HL-60 (cell line): ENCODE measurements at regions not wholly inside any gene's neighbourhood (a gene's known extent, or its start where the extent isn't known, plus 50 kb on each side); places are given as distances from the start of the nearest gene placed in this dataset.
A peak's percentile ranks its signal among the peaks of the same experiment; 100 is the strongest.
"Not testable (repeated sequence)": the region's sequence is repeated elsewhere in the genome, so short reads cannot be mapped to it uniquely, and the experiment has no call there.

Experiments
- DNase-seq, 2 experiments: peaks; one replicate each; pipeline ENCODE4 v3.0.0-alpha.2; 2010 to 2020; ENCODE audit warnings: low read depth in 1 of 2, low spot score in 1 of 2
- H3K27ac ChIP-seq: fragments of 250-450 bp; sonication (Bioruptor Pico); replicated peaks from 2 replicates; pipeline ENCODE4 v1.5.1; 2020; ENCODE audit warnings: mild to moderate bottlenecking, moderate library complexity
- H3K27me3 ChIP-seq: fragments of 250-450 bp; sonication (Bioruptor Pico); 2 replicates; pipeline ENCODE4 v1.5.1; 2021; ENCODE audit warnings: mild to moderate bottlenecking, moderate library complexity; ENCODE audit not compliant: insufficient read depth, poor library complexity, severe bottlenecking
- H3K4me3 ChIP-seq: replicated peaks from 2 replicates; pipeline ENCODE4 v1.5.1; 2011; ENCODE audit warnings: mild to moderate bottlenecking, control low read depth, low read length; ENCODE audit not compliant: insufficient read depth
- CTCF ChIP-seq: IDR thresholded peaks from one replicate; pipeline ENCODE4 v1.5.1; 2011; ENCODE audit warnings: low read length, control low read depth, inconsistent platforms; ENCODE audit not compliant: insufficient read depth
- GABPA ChIP-seq: IDR thresholded peaks from 2 replicates; pipeline ENCODE4 v1.6.1; 2012; ENCODE audit warnings: low read depth
- POLR2AphosphoS5 ChIP-seq: IDR thresholded peaks from 2 replicates; pipeline ENCODE4 v1.6.1; 2012; ENCODE audit warnings: low read depth
- REST ChIP-seq: IDR thresholded peaks from 2 replicates; pipeline ENCODE4 v1.6.1; 2012; ENCODE audit warnings: low read depth; ENCODE audit not compliant: insufficient replicate concordance
- SPI1 ChIP-seq: IDR thresholded peaks from 2 replicates; pipeline ENCODE4 v1.6.1; 2012; ENCODE audit warnings: low read depth, mild to moderate bottlenecking, borderline replicate concordance

DNA sequence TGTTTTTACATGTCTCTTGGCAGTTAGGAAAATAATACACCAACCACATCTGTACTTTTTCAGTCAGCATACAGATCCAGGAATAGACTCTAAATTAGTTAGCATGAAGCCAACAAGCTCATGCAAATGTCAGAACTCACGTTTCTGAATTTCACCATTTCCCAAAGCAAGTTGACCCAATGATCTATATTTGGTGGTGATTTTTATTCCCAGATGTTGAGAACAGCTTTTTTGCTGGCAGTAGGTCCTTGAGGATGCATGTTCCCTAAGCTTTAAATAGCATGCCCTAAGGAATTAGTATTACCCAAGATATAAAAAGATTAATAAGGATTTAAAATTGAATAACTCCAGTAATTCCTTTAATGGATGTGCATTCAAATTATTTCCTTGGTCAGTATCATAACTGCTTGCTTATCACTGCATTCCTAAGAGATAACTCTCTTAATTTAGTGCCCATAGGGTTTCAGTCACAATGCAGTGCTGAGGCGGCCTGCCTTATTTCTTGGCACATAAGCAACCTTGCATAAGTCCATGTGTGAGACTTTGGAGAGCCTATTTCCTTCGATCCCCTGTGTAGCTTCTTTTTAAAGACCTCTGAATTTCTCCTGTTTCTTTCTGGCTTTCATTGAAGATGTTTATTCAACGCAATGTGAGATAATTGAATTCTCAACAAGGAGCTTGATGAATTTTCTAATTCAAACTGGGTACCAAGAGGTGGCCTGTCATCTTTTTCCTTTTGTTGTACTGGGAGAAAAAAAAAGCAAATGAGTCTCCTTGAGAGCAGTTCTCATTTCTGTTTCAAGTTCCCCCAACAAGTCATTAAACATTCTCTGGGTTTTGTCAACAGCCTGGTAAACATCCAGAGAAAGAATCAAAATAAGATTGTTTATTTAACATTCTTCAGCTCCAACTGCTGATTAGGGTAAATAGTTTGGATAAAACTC, 135.3 kb upstream of the MEOX2 start:
- no peak for DNase-seq
- no peak overlapping the region for H3K4me3 ChIP-seq
- H3K27ac ChIP-seq = no peak overlapping the region
- H3K27me3 ChIP-seq = no peaks in the 10 kb centered on the region
- TF ChIP-seq SPI1 = no peak
- TF ChIP-seq GABPA = no peak

GRCh38 chr7:15820319-15820718, 133.8 kb upstream of the MEOX2 start:
- TF ChIP-seq POLR2AphosphoS5 (no peak), SPI1 (peak; percentile 15; the same call in 1 of the 2 replicates), CTCF (no peak), GABPA (no peak), REST (no peak)
- peak in 1 of 2 experiments; percentile 52 for DNase-seq
- Histone ChIP-seq H3K4me3 (no peak overlapping the region), H3K27ac (no peak overlapping the region), H3K27me3 (no peaks in the 10 kb centered on the region)

DNA sequence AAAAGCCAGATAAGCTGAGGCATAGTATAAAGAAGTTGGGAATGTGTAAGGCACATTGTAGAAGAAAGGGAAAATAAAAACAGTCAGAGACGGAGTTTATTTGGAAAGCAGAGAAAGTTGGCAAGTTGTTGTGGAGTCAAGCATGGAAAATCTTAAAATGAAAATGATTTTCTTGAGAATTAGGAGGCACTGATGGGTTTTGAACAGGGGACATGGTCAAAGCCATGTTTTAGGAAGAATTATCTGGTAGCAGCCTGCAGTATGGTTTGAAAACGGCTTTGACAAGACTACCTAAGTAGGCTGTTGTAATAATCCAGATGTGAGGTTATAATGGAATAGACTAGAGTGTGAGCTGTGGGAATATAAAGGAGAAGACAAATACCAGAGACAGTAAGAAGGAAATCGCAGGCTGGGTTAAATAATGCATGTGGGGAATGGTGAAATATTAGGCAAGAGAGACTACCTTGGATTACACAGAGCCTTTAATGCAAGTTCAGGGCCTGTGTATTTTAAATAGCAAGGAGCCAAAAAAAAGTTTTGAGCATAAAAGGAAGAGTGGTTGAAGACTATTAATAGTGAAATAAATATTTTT, 130.4 kb upstream of the MEOX2 start:
- H3K27ac ChIP-seq = no peak overlapping the region
- no peaks in the 10 kb centered on the region for H3K27me3 ChIP-seq
- DNase-seq = no peak
- no peak for TF ChIP-seq SPI1
- TF ChIP-seq GABPA = no peak
- TF ChIP-seq REST = no peak
- no peak for TF ChIP-seq CTCF
- no peak for TF ChIP-seq POLR2AphosphoS5
- no peak overlapping the region for H3K4me3 ChIP-seq

DNA sequence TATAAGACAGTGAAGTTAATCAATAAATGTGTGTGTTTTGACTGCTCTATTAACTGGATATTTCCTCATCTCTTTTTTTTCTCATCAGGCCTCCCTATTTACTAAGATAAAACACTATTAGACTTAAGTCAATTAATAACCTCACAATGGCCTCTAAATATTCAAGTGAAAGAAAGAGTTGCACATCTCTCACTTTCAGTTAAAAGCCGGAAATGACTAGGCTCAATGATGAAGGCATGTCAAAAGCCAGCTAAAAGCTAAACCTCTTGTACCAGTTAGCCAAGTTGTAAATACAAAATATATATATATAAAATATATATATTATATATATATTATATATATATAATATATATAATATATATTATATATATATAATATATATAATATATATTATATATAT, 127.0 kb upstream of the MEOX2 start:
- TF ChIP-seq REST (no peak), SPI1 (no peak), POLR2AphosphoS5 (no peak), CTCF (no peak), GABPA (no peak)
- DNase-seq = no peak
- no peaks in the 10 kb centered on the region for H3K27me3 ChIP-seq
- no peak overlapping the region for H3K4me3 ChIP-seq
- H3K27ac ChIP-seq = no peak overlapping the region

- H3K27ac ChIP-seq, H3K27me3 ChIP-seq, H3K4me3 ChIP-seq, DNase-seq: not testable (repeated sequence)
Observed at GRCh38 chr7:15810383-15810782, 123.9 kb upstream of the MEOX2 start.
